GM18499 (cell line): ENCODE measurements at regions not wholly inside any gene's neighbourhood (a gene's known extent, or its start where the extent isn't known, plus 50 kb on each side); places are given as distances from the start of the nearest gene placed in this dataset.

Experiments used
- ATAC-seq: cut with Tn5 transposase; IDR thresholded peaks from one replicate; pipeline ENCODE4 v1.9.1; 2021; ENCODE audit warnings: moderate number of reproducible peaks; ENCODE audit not compliant: insufficient read depth, unreplicated experiment

GRCh38 chr7:18198868-18199267, 171.2 kb upstream of the PRPS1L1 start:
- ATAC-seq = no peak

GRCh38 chr7:18200266-18200665, 172.6 kb upstream of the PRPS1L1 start:
- ATAC-seq = no peak

- ATAC-seq = no peak
These were observed 173.2 kb upstream of the PRPS1L1 start for GRCh38 chr7:18200855-18201254.

- no peak for ATAC-seq
These were observed 173.7 kb upstream of the PRPS1L1 start for GRCh38 chr7:18201350-18201749.

- no peak for ATAC-seq
These were observed 174.8 kb upstream of the PRPS1L1 start for GRCh38 chr7:18202315-18203045.

- ATAC-seq = no peak
These were observed 178.7 kb upstream of the PRPS1L1 start for GRCh38 chr7:18206331-18206730.

- no peak for ATAC-seq
These were observed 181.3 kb upstream of the PRPS1L1 start for GRCh38 chr7:18208921-18209320.

- ATAC-seq = no peak
These were observed 182.7 kb upstream of the PRPS1L1 start for GRCh38 chr7:18210377-18210776.

- no peak for ATAC-seq
These were observed 183.1 kb upstream of the PRPS1L1 start for GRCh38 chr7:18210788-18211187.

GRCh38 chr7:18212308-18212707, 184.7 kb upstream of the PRPS1L1 start:
- ATAC-seq = no peak

GRCh38 chr7:18212758-18213157, 185.1 kb upstream of the PRPS1L1 start:
- no peak for ATAC-seq

GRCh38 chr7:18213652-18214051, 186.0 kb upstream of the PRPS1L1 start:
- ATAC-seq = no peak

- ATAC-seq = no peak
These were observed 188.6 kb upstream of the PRPS1L1 start for GRCh38 chr7:18216270-18216669.

- no peak for ATAC-seq
These were observed 194.0 kb upstream of the PRPS1L1 start for GRCh38 chr7:18221377-18222293.

- no peak for ATAC-seq
These were observed 195.0 kb upstream of the PRPS1L1 start for GRCh38 chr7:18222636-18223035.

GRCh38 chr7:18224138-18224537, 196.5 kb upstream of the PRPS1L1 start:
- no peak for ATAC-seq

- ATAC-seq = no peak
These were observed 197.4 kb upstream of the PRPS1L1 start for GRCh38 chr7:18225067-18225466.

- no peak for ATAC-seq
These were observed 199.0 kb upstream of the PRPS1L1 start for GRCh38 chr7:18226598-18226997.

GRCh38 chr7:18228686-18229085, 201.0 kb upstream of the PRPS1L1 start:
- no peak for ATAC-seq

- no peak for ATAC-seq
These were observed 202.6 kb upstream of the PRPS1L1 start for GRCh38 chr7:18230271-18230670.

GRCh38 chr7:18231854-18232253, 204.2 kb upstream of the PRPS1L1 start:
- no peak for ATAC-seq
